Testis (tissue), 2 donors: ENCODE measurements at regions not wholly inside any gene's neighbourhood (a gene's known extent, or its start where the extent isn't known, plus 50 kb on each side); places are given as distances from the start of the nearest gene placed in this dataset.

Source experiments
- DNase-seq: peaks from one replicate; pipeline ENCODE4 v3.0.0-alpha.2; 2019
- H3K27ac ChIP-seq, 2 donors: fragments of 200-600 bp; sonication (generic); one replicate each; pipeline ENCODE4 v1.5.1; 2019
- H3K27me3 ChIP-seq: fragments of 200-600 bp; sonication (generic); one replicate; pipeline ENCODE4 v1.5.1; 2019
- H3K36me3 ChIP-seq: fragments of 200-600 bp; sonication (generic); one replicate; pipeline ENCODE4 v1.5.1; 2017; ENCODE audit warnings: low read depth; ENCODE audit errors: missing control alignments
- H3K4me1 ChIP-seq: fragments of 200-600 bp; sonication (generic); one replicate; pipeline ENCODE4 v1.5.1; 2019
- H3K4me3 ChIP-seq, 2 donors: fragments of 200-600 bp; sonication (generic); one replicate each; pipeline ENCODE4 v1.5.1; 2017 to 2019
- H3K9me3 ChIP-seq: fragments of 200-600 bp; sonication (generic); one replicate; pipeline ENCODE4 v1.5.1; 2017
- CTCF ChIP-seq, 3 experiments: fragments of 450-650 bp in 2 of 3; fragments of 200-600 bp in 1 of 3; sonication (generic) in 1 of 3; IDR thresholded peaks; one replicate each; pipeline ENCODE4 v1.5.1; 2016 to 2019; ENCODE audit warnings: antibody characterized with exemption in 3 of 3, mild to moderate bottlenecking in 2 of 3, moderate library complexity in 1 of 3
- POLR2A ChIP-seq: fragments of 450-650 bp; IDR thresholded peaks from one replicate; pipeline ENCODE4 v1.6.1; 2017; ENCODE audit warnings: antibody characterized with exemption, mild to moderate bottlenecking, moderate library complexity
- WGBS, 2 donors: methylation state at CpG; one replicate each; pipeline ENCODE4 v1.1.5; 2018; 5-methylcytosine and 5-hydroxymethylcytosine counted together
- intact Hi-C: fragments of 100-400 bp; cut with DNase I; formaldehyde crosslinking; loops from one replicate; pipeline ENCODE4 v1.15.1; 2023; ENCODE audit warnings: low total_unique reads

- no peak for TF ChIP-seq CTCF (IDR thresholded peaks at IDR 0.05)
- TF ChIP-seq POLR2A = no peak
These were observed 544.3 kb downstream of the NTRK3 start for GRCh38 chr15:87712211-87712610.

GRCh38 chr15:87711026-87711425 is 545.5 kb downstream of the NTRK3 start:
- WGBS, 2 donors = 36 to 38% methylated on average over 6 of the region's 6 CpGs

More at GRCh38 chr15:87712211-87712610, 544.3 kb downstream of the NTRK3 start:
- WGBS, 2 donors = 49 to 71% methylated on average over 2 of the region's 2 CpGs
- Histone ChIP-seq H3K9me3 (no peaks in the 10 kb centered on the region), H3K4me3 (no peak overlapping the region), H3K27ac (no peak overlapping the region), H3K4me1 (no peaks in the 10 kb centered on the region), H3K27me3 (no peaks in the 10 kb centered on the region), H3K36me3 (no peaks in the 10 kb centered on the region)
- no peak for DNase-seq
- intact Hi-C loops = no loop called here

GRCh38 chr15:87710406-87710805 is 546.1 kb downstream of the NTRK3 start:
- no peak overlapping the region for H3K27ac ChIP-seq
- intact Hi-C loops = no loop called here
- H3K27me3 ChIP-seq = no peaks in the 10 kb centered on the region
- H3K4me1 ChIP-seq = no peaks in the 10 kb centered on the region
- peak; percentile 48 for DNase-seq
- TF ChIP-seq CTCF (IDR thresholded peaks at IDR 0.05) (peak in 1 of 3 experiments; percentile 20), POLR2A (no peak)
- no peaks in the 10 kb centered on the region for H3K36me3 ChIP-seq
- 60 to 72% methylated on average over 7 of the region's 7 CpGs for WGBS, 2 donors
- no peaks in the 10 kb centered on the region for H3K9me3 ChIP-seq
- no peak overlapping the region for H3K4me3 ChIP-seq

More at GRCh38 chr15:87711026-87711425, 545.5 kb downstream of the NTRK3 start:
- Histone ChIP-seq H3K4me3 (no peak overlapping the region), H3K27ac (no peak overlapping the region), H3K4me1 (no peaks in the 10 kb centered on the region), H3K9me3 (no peaks in the 10 kb centered on the region), H3K36me3 (no peaks in the 10 kb centered on the region), H3K27me3 (no peaks in the 10 kb centered on the region)
- TF ChIP-seq CTCF (IDR thresholded peaks at IDR 0.05) (no peak), POLR2A (no peak)
- DNase-seq = no peak
- intact Hi-C loops = no loop called here

GRCh38 chr15:87707566-87708130 is 548.9 kb downstream of the NTRK3 start:
- no peaks in the 10 kb centered on the region for H3K27me3 ChIP-seq
- no peak for DNase-seq
- no peak overlapping the region for H3K4me3 ChIP-seq
- no peaks in the 10 kb centered on the region for H3K36me3 ChIP-seq
- intact Hi-C loops = no loop called here
- WGBS, 2 donors = 81 to 93% methylated on average over 5 of the region's 5 CpGs
- TF ChIP-seq POLR2A (no peak), CTCF (IDR thresholded peaks at IDR 0.05) (no peak)
- H3K4me1 ChIP-seq = no peaks in the 10 kb centered on the region
- H3K9me3 ChIP-seq = no peaks in the 10 kb centered on the region
- H3K27ac ChIP-seq = no peak overlapping the region

- 73 to 80% methylated on average over 5 of the region's 5 CpGs for WGBS, 2 donors
- no peak for DNase-seq
- intact Hi-C loops = no loop called here
These were observed 549.5 kb downstream of the NTRK3 start for GRCh38 chr15:87707071-87707470.

More at GRCh38 chr15:87707071-87707470, 549.5 kb downstream of the NTRK3 start:
- TF ChIP-seq POLR2A (no peak), CTCF (IDR thresholded peaks at IDR 0.05) (no peak)
- Histone ChIP-seq H3K4me3 (no peak overlapping the region), H3K27ac (no peak overlapping the region), H3K36me3 (no peaks in the 10 kb centered on the region), H3K27me3 (no peaks in the 10 kb centered on the region), H3K4me1 (no peaks in the 10 kb centered on the region), H3K9me3 (no peaks in the 10 kb centered on the region)
